ENCODE measurements at regions not wholly inside any gene's neighbourhood (a gene's known extent, or its start where the extent isn't known, plus 50 kb on each side); places are given as distances from the start of the nearest gene placed in this dataset.

GRCh38 chr22:27086080-27087044 is 429.0 kb downstream of the MIAT start:
- DNase-seq: no peak
- peaks cover 8 to 42% (median 35%) of the 10 kb centered on the region in 5 donors for H3K27me3 Mint-ChIP-seq
- Histone ChIP-seq H3K4me1 (ENCODE audit: control insufficient read depth in 2 of 2, insufficient read depth in 2 of 2, low read length in 2 of 2) (no peaks in the 10 kb centered on the region), H3K9me3 (ENCODE audit: control insufficient read depth in 2 of 3, low read length in 3 of 3) (no peaks in the 10 kb centered on the region), H3K4me3 (ENCODE audit: low read length) (no peak overlapping the region), H3K27ac (ENCODE audit: low read depth, low read length) (no peak overlapping the region), H3K27me3 (ENCODE audit: control insufficient read depth in 2 of 2, insufficient read depth in 2 of 2, low read length in 2 of 2) (no peaks in the 10 kb centered on the region), H3K36me3 (ENCODE audit: control insufficient read depth in 2 of 3, insufficient read depth in 3 of 3, low read length in 3 of 3) (no peaks in the 10 kb centered on the region)
- H3K36me3 Mint-ChIP-seq: peaks cover 0 to 5% (median 0%) of the 10 kb centered on the region in 5 donors
- H3K4me3 Mint-ChIP-seq: no peak overlapping the region
- peaks cover 0 to 14% (median 4%) of the 10 kb centered on the region in 11 donors for H3K9me3 Mint-ChIP-seq
- no peaks in the 10 kb centered on the region for H3K4me1 Mint-ChIP-seq
- ATAC-seq: no peak
- H3K27ac Mint-ChIP-seq: no peak overlapping the region
- ChIA-PET POLR2A (no interaction called here), CTCF (no interaction called here)
- intact Hi-C loops (cut with micrococcal nuclease): no loop called here

- H3K9me3 Mint-ChIP-seq: peaks cover 0 to 14% (median 4%) of the 10 kb centered on the region in 11 donors
- ATAC-seq (no peak), DNase-seq (no peak)
- no peaks in the 10 kb centered on the region for H3K27me3 ChIP-seq (ENCODE audit: control insufficient read depth in 2 of 2, insufficient read depth in 2 of 2, low read length in 2 of 2)
- H3K27ac ChIP-seq (ENCODE audit: low read depth, low read length): no peak overlapping the region
- intact Hi-C loops (cut with micrococcal nuclease): no loop called here
- ChIA-PET POLR2A (no interaction called here), CTCF (no interaction called here)
- no peak overlapping the region for H3K4me3 Mint-ChIP-seq
- H3K4me3 ChIP-seq (ENCODE audit: low read length): no peak overlapping the region
- H3K27ac Mint-ChIP-seq: no peak overlapping the region
- no peaks in the 10 kb centered on the region for H3K4me1 Mint-ChIP-seq
- H3K27me3 Mint-ChIP-seq: peaks cover 8 to 41% (median 32%) of the 10 kb centered on the region in 5 donors
- H3K9me3 ChIP-seq (ENCODE audit: control insufficient read depth in 2 of 3, low read length in 3 of 3): no peaks in the 10 kb centered on the region
- no peaks in the 10 kb centered on the region for H3K4me1 ChIP-seq (ENCODE audit: control insufficient read depth in 2 of 2, insufficient read depth in 2 of 2, low read length in 2 of 2)
- no peaks in the 10 kb centered on the region for H3K36me3 ChIP-seq (ENCODE audit: control insufficient read depth in 2 of 3, insufficient read depth in 3 of 3, low read length in 3 of 3)
- peaks cover 0 to 5% (median 0%) of the 10 kb centered on the region in 5 donors for H3K36me3 Mint-ChIP-seq
Measured at GRCh38 chr22:27087051-27087450, 429.7 kb downstream of the MIAT start.

GRCh38 chr22:27088026-27088425 is 430.6 kb downstream of the MIAT start:
- ChIA-PET CTCF (no interaction called here), POLR2A (no interaction called here)
- H3K9me3 ChIP-seq (ENCODE audit: control insufficient read depth in 2 of 3, low read length in 3 of 3): no peaks in the 10 kb centered on the region
- Mint-ChIP-seq H3K4me3 (no peak overlapping the region), H3K27me3 (peaks cover 8 to 34% (median 23%) of the 10 kb centered on the region in 5 donors), H3K4me1 (no peaks in the 10 kb centered on the region), H3K36me3 (peaks cover 0 to 5% (median 0%) of the 10 kb centered on the region in 5 donors), H3K9me3 (peaks cover 0 to 14% (median 4%) of the 10 kb centered on the region in 11 donors), H3K27ac (no peak overlapping the region)
- intact Hi-C loops (cut with micrococcal nuclease): no loop called here
- H3K4me1 ChIP-seq (ENCODE audit: control insufficient read depth in 2 of 2, insufficient read depth in 2 of 2, low read length in 2 of 2): no peaks in the 10 kb centered on the region
- H3K4me3 ChIP-seq (ENCODE audit: low read length): no peak overlapping the region
- H3K27me3 ChIP-seq (ENCODE audit: control insufficient read depth in 2 of 2, insufficient read depth in 2 of 2, low read length in 2 of 2): no peaks in the 10 kb centered on the region
- ATAC-seq (no peak), DNase-seq (no peak)
- no peak overlapping the region for H3K27ac ChIP-seq (ENCODE audit: low read depth, low read length)
- no peaks in the 10 kb centered on the region for H3K36me3 ChIP-seq (ENCODE audit: control insufficient read depth in 2 of 3, insufficient read depth in 3 of 3, low read length in 3 of 3)

GRCh38 chr22:27089264-27089663 is 431.9 kb downstream of the MIAT start:
- peaks cover 8 to 32% (median 23%) of the 10 kb centered on the region in 5 donors for H3K27me3 Mint-ChIP-seq
- no peaks in the 10 kb centered on the region for H3K4me1 Mint-ChIP-seq
- Histone ChIP-seq H3K9me3 (ENCODE audit: control insufficient read depth in 2 of 3, low read length in 3 of 3) (no peaks in the 10 kb centered on the region), H3K27ac (ENCODE audit: low read depth, low read length) (no peak overlapping the region), H3K36me3 (ENCODE audit: control insufficient read depth in 2 of 3, insufficient read depth in 3 of 3, low read length in 3 of 3) (no peaks in the 10 kb centered on the region), H3K27me3 (ENCODE audit: control insufficient read depth in 2 of 2, insufficient read depth in 2 of 2, low read length in 2 of 2) (no peaks in the 10 kb centered on the region), H3K4me3 (ENCODE audit: low read length) (no peak overlapping the region), H3K4me1 (ENCODE audit: control insufficient read depth in 2 of 2, insufficient read depth in 2 of 2, low read length in 2 of 2) (no peaks in the 10 kb centered on the region)
- intact Hi-C loops (cut with micrococcal nuclease): no loop called here
- ChIA-PET CTCF (no interaction called here), POLR2A (no interaction called here)
- H3K27ac Mint-ChIP-seq: no peak overlapping the region
- H3K36me3 Mint-ChIP-seq: peaks cover 0 to 5% (median 0%) of the 10 kb centered on the region in 5 donors
- no peak for DNase-seq
- no peak overlapping the region for H3K4me3 Mint-ChIP-seq
- ATAC-seq: no peak
- H3K9me3 Mint-ChIP-seq: peaks cover 0 to 14% (median 4%) of the 10 kb centered on the region in 11 donors

GRCh38 chr22:27090611-27091011 is 433.2 kb downstream of the MIAT start:
- no peak overlapping the region for H3K27ac ChIP-seq (ENCODE audit: low read depth, low read length)
- Mint-ChIP-seq H3K9me3 (peaks cover 0 to 14% (median 4%) of the 10 kb centered on the region in 11 donors), H3K27ac (no peak overlapping the region), H3K36me3 (peaks cover 0 to 5% (median 0%) of the 10 kb centered on the region in 5 donors), H3K27me3 (peaks cover 3 to 20% (median 17%) of the 10 kb centered on the region in 5 donors), H3K4me3 (no peak overlapping the region), H3K4me1 (no peaks in the 10 kb centered on the region)
- ChIA-PET CTCF (no interaction called here), POLR2A (no interaction called here)
- H3K4me3 ChIP-seq (ENCODE audit: low read length): no peak overlapping the region
- no peak for DNase-seq
- H3K36me3 ChIP-seq (ENCODE audit: control insufficient read depth in 2 of 3, insufficient read depth in 3 of 3, low read length in 3 of 3): no peaks in the 10 kb centered on the region
- H3K4me1 ChIP-seq (ENCODE audit: control insufficient read depth in 2 of 2, insufficient read depth in 2 of 2, low read length in 2 of 2): no peaks in the 10 kb centered on the region
- ATAC-seq: no peak
- intact Hi-C loops (cut with micrococcal nuclease): no loop called here
- no peaks in the 10 kb centered on the region for H3K27me3 ChIP-seq (ENCODE audit: control insufficient read depth in 2 of 2, insufficient read depth in 2 of 2, low read length in 2 of 2)
- H3K9me3 ChIP-seq (ENCODE audit: control insufficient read depth in 2 of 3, low read length in 3 of 3): no peaks in the 10 kb centered on the region

GRCh38 chr22:27093422-27093821 is 436.0 kb downstream of the MIAT start:
- H3K27me3 Mint-ChIP-seq: peaks cover 0 to 12% (median 4%) of the 10 kb centered on the region in 5 donors

More at GRCh38 chr22:27093422-27093821, 436.0 kb downstream of the MIAT start:
- H3K9me3 Mint-ChIP-seq: peaks cover 0 to 4% (median 0%) of the 10 kb centered on the region in 11 donors
- ChIA-PET POLR2A (no interaction called here), CTCF (no interaction called here)
- ATAC-seq (no peak), DNase-seq (no peak)
- Histone ChIP-seq H3K36me3 (ENCODE audit: control insufficient read depth in 2 of 3, insufficient read depth in 3 of 3, low read length in 3 of 3) (no peaks in the 10 kb centered on the region), H3K9me3 (ENCODE audit: control insufficient read depth in 2 of 3, low read length in 3 of 3) (no peaks in the 10 kb centered on the region), H3K4me3 (ENCODE audit: low read length) (no peak overlapping the region), H3K27ac (ENCODE audit: low read depth, low read length) (no peak overlapping the region), H3K4me1 (ENCODE audit: control insufficient read depth in 2 of 2, insufficient read depth in 2 of 2, low read length in 2 of 2) (no peaks in the 10 kb centered on the region), H3K27me3 (ENCODE audit: control insufficient read depth in 2 of 2, insufficient read depth in 2 of 2, low read length in 2 of 2) (no peaks in the 10 kb centered on the region)
- no peak overlapping the region for H3K4me3 Mint-ChIP-seq
- H3K36me3 Mint-ChIP-seq: no peaks in the 10 kb centered on the region
- no peak overlapping the region for H3K27ac Mint-ChIP-seq
- H3K4me1 Mint-ChIP-seq: no peaks in the 10 kb centered on the region
- intact Hi-C loops (cut with micrococcal nuclease): no loop called here

Measured in naive thymus-derived CD4-positive, alpha-beta T cell (primary cell).